SKM-1 (cell line): ENCODE measurements at regions not wholly inside any gene's neighbourhood (a gene's known extent, or its start where the extent isn't known, plus 50 kb on each side); places are given as distances from the start of the nearest gene placed in this dataset.

Experiments used
- DNase-seq: peaks from one replicate; lab custom pipeline; 2025; ENCODE audit not compliant: unreplicated experiment; lab: John Stamatoyannopoulos, UW

DNA sequence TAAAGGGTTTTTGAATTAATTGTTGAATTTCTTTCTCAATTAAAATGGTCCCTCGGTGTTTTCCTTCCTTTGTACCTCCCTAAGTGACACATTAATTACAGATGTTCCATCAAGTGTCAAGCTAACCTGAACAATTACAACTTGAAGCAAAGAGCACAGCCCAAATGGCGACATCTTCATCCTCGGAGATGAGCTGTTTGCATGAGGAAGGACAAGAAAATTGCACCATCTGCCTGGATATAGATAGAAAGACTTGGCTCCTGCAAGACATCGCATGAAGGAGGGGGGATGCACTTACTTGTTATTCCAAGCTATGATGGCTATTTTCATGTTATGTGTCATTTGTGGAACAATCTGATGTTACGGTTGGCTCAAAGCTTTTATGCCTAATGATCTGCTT, 86.4 kb upstream of the ZKSCAN2 start:
- DNase-seq = no peak

DNA sequence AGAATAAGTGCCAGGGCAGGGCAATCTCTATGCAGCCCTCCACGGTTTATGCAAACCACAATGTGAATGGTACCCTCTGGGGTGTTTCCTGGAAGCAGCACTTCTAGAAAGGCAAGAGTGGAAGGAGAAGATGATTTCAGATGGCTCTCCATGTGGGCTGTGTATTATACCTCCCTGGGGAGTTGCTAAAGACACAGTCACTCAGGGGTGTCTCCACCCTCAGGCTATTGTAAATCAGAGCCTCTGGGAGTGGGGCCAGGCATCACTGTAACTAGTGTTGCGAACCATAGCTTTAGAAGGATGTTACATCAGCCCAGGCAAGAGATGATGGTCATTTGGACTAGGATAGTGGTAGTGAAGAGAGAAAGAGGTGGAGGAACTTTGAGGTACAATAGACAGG, 83.3 kb upstream of the ZKSCAN2 start:
- DNase-seq = no peak

DNA sequence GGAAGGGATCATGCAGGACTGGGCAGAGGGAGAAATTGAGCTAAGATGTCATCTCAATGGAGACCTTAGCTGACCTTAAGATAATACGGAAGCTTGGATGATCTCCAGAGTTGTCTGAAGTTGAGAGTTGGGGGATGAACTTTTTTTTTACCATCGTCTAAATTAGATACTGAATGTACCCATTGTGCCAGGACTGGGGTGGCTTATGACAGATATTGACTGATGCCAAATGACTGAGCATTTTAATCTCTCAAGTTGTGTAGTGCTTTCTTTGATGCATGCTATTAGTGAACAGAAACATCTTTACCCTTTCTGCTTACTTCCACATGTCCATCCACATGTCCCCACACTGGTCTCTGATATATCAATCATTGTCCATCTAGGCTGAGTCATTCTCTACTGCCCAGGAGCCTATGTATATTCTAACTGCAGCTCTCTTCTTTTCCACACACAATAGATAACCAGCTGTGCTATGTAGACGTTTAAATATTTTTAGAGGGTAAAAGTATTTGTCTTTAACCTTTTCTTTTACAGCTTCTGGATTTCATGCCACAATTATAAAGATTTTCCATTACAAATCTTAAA, 60.2 kb upstream of the ZKSCAN2 start:
- DNase-seq = no peak

DNA sequence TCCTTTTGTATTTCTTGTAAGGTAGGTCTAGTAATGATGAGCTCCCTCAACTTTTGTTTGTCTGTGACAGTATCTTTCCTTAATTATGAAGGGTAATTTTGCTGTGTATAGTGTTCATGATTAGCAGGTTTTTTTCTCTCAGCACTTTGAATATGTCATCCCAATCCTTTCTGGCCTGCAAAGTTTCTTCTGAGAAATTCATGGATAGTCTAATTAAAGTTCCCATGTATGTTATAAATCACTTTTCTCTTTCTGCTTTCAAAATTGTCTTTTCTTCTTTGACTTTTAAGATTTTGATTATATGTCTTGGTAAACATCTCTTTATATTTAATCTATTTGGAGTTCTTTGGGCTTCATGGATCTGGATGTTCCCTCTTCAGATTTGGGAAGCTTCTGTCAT, 54.3 kb upstream of the ZKSCAN2 start:
- no peak for DNase-seq

DNA sequence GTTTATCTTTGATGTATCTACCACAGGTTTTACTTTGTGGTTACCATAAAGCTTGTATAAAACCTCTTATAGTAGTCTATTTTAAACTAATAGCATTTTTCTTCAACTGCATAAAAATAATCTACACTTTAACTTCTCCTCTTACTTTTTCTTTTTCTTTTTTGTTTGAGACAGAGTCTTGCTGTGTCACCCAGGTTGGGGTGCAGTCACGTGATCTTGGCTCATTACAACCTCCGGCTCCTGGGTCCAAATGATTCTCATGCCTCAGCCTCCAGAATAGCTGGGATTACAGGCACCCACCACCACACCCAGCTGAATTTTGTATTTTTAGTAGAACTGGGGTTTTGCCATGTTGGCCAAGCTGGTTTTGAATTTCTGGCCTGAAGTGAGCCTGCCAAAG, 53.4 kb upstream of the ZKSCAN2 start:
- no peak for DNase-seq
